Stimulated activated CD4-positive, alpha-beta T cell treated with anti-CD3 and anti-CD28 coated beads, Interleukin-4, amount 100 ng/mL, for 4 hours (primary cell): ENCODE measurements at regions not wholly inside any gene's neighbourhood (a gene's known extent, or its start where the extent isn't known, plus 50 kb on each side); places are given as distances from the start of the nearest gene placed in this dataset.

Experiments used
- DNase-seq, 2 experiments: peaks; one replicate each; pipeline ENCODE4 v3.0.0-alpha.2; 2020

DNA sequence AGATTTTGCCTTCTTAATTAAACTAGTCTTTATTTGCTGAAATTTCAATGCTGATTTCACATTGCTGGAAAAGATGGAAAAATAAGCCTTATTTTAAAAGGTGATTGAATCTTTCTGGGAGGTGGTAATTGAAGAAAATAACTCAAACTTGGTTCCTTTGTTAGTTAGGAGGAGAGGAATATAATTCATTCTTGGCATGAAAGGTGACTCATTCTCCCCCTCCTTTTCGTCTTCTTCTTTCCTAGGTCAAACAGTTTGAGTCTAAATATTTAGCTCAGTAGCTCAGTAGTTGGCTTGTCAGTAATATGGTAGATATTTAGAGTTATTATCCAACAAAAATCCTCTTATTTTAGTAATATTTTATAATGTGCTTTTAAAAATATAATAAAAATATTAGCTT lies 353.9 kb upstream of the MEF2C start:
- no peak for DNase-seq

DNA sequence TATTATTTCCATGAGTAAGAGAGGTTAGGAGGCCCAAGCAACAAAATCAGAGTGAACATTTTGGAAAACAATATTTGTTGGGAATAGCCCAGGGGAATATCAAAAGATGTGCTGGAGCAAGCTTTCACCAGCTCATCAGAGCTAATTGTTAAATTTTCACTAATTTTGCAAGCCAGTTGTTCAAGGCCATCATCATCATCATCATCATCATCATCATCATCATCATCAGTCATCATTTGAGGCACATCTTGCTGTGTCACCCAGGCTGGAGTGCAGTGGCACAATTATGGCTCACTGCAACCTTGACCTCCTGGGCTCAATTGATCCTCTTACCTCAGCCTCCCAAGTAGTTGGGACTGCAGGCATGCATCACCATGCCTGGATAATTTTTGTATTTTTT lies 350.5 kb upstream of the MEF2C start:
- DNase-seq = no peak

DNA sequence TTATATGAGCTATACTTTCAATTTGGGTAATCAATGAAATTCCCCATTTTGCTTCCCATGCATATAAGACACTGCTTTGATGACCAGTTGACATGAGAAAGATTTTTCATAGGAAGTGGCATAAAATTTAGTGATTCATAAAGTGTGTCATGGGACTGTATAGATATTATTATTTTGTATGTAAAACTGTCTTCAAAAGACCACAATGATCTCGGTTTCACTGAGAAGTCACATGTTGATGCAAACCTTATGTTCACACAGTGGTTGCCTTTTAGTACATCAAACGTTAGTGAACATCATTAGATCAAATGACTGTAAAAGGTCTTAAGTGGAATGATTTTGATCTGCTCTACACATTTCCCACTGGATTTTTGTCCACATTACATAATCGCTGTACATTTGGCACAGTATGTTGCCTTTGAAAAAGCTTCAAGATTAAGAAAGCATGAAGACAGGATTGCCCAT lies 349.2 kb upstream of the MEF2C start:
- no peak for DNase-seq

DNA sequence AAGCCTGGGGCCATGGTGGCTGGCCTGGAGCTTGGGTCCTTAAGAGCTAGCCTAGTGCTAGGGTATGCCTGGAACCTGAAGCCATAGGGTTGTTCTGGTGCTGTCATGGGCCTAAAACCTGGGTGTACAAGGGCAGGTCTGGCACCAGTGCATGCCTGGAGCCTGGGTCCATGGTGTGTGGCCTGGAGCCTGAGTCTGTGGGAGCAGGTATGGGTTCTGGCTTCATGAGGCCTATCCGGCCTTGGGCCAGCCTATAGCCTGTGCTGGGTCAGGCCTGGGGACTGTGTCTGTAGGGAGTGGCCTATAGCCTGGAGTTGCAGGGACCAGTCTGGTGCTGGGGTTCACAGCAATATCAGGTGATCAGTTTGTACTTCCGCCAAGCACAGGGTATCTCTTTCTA lies 347.2 kb upstream of the MEF2C start:
- no peak for DNase-seq

DNA sequence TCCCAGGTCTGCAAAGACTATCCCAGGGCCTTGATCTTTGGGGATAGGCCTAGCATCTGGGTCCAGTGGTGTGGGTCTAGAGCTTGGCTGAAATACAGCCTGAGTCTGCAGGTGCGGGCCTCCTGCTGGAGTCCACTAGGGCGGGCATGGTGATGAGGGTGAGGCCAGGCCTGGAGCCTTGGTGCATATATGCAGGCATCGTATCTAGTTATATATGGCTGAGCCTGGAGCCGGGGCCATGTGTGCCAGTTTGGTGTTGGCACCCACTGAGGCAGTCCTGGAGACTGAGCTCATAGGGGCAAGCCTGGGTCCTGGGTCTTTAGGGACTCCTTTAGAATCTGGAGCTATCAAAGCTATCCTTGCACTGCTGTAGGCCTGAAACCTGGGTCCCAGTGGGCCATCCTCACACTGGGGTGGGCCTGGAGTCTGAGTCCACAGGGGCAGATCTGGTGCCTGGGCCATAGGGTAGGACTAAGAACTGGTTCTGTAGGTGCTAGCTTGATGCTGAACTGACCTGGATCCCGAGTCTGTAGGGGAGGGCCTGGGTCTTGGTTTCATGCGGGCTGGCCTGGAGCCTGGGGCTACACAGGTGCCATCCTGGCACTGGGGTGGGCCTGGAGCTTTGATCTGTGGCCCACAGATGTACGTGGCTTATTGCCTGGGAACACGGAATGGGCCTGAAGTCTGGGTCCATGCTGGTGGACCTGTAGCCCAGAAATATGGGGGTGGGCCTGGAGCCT lies 346.5 kb upstream of the MEF2C start:
- DNase-seq = no peak

DNA sequence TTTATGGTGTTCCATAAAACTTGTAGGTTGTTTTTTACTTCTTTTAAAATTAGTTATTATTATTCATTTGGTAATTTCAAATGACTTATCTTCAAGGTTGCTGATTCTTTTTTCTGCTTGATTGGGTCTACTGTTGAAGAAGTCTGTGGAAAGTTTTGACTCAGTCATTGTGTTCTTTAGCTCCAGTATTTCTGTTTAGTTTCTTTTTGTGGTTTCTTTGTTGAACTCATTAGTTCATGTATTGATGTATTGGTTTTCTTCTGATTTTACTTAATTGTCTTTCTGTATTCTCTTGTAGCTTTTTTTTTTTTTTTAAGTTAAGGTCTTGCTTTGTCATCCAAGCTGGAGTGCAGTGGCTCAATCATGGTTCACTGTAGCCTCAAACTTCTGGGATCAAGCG lies 345.4 kb upstream of the MEF2C start:
- no peak for DNase-seq

DNA sequence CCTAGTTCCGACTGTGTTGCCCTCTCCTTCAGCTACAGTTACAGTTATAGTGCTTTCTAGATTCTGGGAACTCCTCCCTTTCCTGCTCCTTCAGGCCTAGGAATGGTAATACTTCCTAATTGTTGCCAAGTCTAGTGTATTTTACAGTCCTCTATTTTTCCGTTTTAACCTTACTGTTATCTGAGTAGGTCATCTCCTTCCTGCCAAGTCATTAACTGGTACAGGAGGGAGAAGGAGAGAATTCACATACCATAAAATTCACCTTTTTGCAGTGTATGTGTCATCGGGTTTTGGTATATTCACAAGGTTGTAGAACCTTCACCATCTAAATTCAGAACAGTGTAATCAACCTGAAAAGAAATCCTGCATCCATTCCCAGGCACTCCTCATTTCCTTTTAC lies 335.4 kb upstream of the MEF2C start:
- no peak for DNase-seq

DNA sequence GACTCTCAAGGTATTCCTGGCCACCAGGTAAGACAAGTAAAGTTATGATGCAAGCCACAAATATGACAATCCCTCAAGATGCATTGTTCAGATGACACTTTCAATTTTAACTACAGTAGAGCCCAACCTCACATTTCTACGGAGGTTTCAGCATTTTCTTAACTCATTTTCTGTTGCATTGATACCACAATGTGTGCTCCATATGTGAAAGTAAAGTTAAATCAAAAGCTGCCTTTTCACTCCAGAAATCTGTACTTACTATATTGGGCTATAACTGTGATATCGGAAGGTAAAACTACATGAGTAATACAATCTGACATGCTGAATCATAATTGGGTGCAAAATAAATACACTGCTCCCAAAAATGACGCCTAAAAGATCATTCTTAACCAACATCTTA lies 333.6 kb upstream of the MEF2C start:
- DNase-seq = no peak

DNA sequence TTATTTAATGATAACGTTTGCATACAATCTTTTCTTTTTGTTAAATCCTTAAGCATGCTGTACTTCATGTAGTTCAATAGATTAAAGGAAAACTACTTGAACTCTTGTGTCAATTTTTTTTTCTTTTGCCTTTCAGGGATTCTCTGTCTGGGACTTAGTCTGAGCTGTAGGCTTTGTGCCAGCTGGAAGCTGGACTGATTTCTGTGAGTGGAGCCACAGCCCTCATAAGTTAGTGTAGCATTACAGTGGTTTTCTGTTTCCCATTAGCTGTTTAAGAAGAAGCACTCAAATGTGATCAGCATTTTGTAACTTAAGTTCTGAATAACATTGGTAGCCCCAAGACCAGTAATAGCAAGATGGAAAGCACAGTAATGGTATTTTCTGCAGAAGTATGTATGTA lies 330.6 kb upstream of the MEF2C start:
- no peak for DNase-seq

DNA sequence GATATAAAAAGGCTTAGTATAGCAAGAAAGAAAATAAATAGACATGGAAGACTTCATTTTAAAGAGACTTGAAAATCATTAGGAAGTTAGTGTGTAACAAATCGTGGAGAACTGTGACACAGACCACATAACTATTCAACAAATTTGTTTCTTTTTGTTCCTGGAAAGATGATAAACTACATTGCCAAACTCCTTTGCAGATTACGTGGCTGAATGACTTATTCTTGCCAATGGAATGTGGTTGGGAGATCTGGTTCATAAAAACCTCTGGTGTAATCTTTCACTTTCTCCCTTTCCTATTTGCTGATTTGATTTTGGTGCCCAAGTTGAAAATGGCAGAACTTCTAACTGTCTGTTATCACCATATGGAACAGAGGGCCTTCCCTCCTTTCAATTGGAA lies 328.9 kb upstream of the MEF2C start:
- no peak for DNase-seq

DNA sequence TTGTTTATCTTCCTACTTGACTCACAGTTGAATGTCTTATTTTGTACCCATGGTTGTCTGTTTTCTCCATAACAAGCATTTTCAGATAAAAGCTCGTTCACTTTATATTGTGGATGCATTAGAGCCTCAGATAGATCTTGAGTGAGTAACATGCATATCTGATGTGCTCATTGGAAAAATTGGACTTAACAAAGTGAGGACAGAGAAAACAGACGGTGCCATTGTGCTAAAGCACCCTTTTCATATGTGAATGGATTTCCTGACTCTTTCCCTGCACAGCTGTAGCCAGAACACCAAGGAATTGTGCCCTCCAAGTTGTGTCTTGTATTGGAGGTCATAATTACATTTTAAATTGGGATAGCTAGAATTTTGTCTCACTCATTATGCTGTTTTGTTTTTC lies 325.8 kb upstream of the MEF2C start:
- DNase-seq = no peak

DNA sequence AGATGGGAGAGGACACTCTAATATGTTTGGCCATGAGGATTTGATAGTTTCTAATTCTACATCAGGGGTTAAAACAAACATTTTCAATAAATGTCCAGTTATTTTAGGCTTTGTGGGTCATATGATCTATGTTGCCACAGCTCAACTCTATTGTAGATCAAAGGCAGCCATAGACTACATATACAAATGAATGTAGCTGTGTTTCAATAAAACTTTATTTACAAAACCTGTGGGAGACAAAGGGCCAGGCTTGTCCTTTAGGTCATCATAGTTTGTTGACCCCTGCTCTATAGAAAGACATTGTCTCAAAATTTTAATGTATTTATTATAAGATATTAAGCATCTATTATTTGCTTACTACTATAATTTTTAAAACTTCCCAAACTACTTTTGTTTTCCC lies 325.4 kb upstream of the MEF2C start:
- DNase-seq = no peak

DNA sequence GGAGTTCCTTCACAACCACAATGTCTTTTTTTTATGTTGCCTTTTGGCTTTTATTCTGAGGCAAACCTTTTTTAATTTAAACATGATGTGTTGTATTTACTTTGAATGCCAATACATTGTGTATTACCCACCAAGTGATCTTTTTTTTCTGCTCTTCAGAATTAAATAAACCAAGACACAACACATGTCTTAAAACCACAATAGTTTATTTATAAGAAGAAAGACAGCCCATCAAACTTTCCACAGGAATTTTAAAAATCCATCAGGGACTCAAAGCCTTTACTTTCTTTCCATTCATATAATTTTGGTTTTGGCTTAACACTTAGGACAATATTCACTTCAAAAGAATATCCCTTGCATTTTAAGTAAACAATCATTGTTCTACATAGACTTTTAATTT lies 321.8 kb upstream of the MEF2C start:
- DNase-seq = no peak

DNA sequence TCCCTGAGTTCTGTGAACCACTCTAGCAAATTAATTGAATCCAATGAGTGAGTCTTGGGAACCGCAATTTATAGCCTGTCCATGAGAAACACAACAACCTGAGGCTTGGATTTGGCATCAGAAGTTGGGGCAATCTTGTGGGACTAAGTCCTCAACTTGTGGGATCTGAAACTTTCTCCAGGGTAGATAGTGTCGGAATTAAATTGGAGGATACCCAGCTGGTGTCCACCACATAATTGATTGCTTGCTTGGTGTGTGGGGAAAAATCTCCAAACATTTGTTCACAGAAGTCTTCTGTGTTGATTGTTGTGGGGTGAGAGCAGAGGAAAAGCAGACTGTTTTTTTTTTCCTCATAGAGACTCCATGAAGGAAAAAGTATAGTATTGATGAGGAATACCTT lies 320.6 kb upstream of the MEF2C start:
- DNase-seq = no peak

DNA sequence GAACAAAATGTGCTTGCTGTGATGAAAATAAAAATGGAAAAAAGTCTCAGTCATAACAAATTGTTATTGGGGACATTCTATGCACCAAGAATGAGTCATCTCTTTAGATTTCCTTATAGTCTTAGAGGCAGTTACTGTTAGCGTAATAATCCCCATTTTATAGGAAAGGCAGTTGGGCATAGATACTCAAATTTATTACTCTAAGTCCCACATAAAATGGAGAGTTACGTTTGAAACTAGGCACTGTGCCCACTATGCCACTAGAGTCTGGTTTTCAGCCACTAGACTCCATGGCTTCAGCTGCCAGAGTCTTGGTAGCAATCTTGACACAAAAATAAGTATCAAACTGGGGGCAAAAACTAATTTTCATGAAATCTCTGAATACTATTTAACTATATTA lies 317.9 kb upstream of the MEF2C start:
- no peak for DNase-seq

DNA sequence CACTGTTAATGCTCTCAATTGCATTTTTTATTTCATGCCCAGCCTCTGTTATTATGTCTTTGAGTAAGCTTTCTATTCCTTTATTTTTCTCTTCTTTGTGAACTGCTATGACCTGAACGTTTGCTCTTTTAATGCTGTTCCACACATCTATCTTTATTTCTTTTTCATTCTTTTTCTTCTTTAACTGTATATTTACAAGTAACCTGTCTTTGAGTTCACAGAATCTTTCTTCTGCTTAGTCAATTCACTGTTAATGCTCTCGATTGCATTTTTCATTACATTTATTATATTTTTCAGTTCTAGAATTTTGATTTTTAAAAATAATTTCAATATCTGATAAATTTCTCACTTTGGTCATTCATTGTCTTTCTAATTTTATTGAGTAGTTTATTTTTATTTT lies 316.3 kb upstream of the MEF2C start:
- DNase-seq = no peak

DNA sequence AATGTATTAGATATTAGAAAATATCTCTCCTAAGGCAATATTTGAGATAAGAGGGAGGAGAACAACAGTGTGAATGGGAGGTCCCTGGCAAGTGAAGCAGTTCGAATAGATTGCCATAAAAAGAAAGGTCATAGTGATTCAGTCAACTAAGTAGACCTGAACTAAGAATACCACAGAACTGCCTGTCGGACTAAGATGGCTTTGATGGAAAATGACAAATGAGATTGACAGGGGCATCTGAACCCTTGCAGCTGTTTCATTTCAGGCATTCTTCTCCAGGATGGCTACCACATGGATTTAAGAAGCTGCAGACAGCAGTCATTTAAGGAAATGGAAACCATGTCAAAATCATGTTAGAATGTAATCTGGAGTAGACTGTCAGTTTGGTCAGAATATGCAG lies 308.4 kb upstream of the MEF2C start:
- DNase-seq = no peak

DNA sequence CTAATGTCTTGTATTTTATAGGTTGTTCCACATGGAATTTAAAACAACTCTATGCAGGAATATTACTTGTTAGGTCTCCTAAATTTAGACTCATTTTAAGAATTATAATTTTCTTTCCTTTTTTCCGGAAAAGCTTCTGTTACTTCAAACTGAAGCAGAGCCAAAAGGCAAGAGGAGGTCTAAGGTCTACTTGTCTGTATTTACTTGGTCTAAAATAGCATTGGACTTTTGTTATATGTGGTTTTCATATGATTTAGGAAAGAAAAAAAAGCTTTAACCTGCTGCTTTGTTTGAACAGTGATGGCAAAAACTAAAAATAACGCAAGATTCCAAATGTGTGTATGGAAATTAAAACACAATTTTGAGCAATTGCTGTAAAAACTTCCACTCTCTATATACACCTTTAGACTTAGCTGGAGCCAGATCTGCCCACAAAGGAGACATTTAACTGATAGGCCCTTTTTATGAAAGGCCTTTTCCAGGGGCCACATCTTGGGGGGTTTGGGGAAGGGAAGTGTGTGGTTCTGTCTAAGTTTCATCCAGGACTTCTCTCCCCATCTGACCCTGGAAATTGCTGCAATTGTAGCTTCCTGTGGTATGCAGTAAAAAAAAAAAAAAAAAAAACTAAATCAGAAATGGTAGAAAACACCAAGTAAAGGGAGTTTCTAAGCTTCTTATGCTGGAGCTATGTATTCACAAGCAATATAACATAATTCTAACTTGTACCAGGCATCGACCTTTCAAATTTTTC lies 307.7 kb upstream of the MEF2C start:
- no peak for DNase-seq

DNA sequence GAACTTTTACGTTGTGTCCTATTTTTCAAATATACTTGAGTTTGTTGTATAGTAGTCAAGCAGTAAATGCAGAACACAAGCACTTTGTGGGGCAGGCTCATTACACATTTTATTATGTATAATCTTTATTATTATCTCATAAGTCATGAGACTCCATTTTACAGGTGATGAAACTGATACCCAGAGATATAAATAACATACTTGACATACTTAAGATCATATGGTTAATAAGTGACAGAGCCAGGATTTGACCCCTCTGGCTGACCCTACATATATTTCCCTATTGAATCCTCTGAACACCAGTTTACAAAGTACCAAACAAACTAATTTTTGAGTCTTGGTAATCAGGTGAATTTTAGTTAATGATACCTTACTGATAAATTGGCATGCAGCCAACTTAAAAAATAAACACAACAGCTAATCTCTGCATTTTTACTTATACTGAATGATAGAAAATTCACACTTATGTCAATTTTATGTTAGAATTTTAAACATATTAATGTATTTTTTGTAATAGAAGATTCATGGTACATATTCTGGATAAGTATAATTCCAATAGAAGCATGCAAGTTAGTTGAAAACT lies 305.0 kb upstream of the MEF2C start:
- DNase-seq = no peak

DNA sequence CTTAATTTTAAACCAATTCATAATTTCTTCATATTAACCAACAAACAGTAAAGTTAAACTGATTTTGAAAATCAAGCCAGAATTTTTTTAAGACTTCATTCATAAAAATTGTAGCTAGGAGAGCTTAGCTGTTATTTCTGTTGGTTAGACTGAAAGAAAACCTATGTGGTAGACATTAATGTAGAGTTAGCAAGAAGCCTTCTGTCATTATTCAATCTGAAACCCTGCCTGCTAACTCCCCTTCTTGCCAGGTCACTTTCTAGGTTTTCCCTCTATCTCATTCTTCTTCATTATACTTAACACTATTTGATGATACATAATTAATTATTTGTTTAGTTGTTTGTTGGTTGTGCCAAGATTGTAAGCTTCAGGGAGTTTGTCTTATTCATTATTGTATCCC lies 304.3 kb upstream of the MEF2C start:
- no peak for DNase-seq

DNA sequence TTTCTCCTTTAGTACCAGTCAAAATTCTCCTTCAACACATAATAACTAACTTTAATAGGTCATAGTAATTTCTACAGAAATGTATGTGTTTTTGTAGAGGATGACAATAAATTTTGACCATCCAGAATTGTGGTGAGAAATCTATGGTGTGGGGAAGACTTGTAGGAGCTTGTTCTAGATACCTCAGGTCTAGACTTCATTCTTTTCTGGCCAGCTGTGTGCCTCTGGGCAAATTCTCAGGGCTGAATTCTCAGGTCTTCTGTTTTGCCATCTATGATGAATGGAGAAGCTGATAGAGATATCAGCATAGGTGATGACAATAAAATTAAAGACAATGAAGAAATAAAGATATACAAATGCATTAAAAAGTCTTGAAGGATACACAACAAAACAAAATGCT lies 298.6 kb upstream of the MEF2C start:
- no peak for DNase-seq

DNA sequence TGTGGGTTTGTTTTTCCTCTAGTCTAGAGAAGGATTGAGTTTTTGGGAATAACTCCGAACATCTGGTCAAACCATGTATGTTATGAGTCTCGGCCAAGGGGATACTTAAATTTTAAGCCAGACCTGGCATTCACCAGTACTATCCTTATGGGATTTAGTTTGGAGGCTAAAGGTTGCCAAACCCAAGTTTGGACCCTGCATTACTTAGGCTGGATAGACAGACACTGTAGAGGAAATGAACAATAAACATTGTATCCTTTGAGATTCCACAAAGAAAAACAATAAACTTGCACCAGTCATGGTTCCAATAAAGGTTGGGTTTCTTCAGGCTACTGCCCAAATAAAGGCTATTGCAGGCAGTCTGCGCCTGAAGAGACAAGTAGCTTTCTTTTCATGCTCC lies 296.7 kb upstream of the MEF2C start:
- no peak for DNase-seq

DNA sequence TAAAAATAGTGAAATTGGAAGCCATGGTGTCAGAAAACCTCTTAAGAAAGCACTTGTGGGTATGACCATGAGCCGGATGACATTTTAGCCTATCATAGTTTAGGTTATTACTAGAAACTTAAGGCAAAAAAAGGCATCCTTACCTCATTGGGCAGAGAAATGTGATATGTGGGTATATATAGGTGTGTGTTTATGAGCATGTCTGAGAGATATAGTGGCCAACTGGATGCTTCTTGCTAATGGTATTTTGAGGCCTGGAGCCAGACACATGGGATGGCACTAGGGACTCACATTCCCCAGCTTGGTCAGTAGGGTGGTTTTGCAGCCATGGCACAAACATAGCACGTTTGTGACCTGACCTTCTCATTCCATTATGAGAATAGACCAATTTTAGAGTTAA lies 295.6 kb upstream of the MEF2C start:
- no peak for DNase-seq

DNA sequence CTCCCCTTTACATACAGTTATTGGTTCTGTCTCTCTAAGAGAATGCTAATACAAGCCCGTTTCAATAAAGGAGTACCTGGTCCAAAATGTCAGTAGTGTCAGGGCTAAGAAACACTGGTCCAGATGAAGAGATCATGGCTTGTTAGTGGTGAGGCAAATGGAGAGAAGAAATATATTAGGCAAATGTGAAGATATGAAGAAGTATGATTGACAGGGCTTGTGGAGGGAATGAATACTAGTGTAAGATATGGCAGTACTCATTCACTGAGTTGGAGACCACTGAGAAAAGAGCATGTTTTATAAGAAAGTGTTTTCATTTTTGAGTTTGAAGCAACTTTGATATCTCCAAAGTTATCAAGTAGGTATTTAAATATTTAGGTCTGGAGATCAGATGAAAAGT lies 290.5 kb upstream of the MEF2C start:
- no peak for DNase-seq

DNA sequence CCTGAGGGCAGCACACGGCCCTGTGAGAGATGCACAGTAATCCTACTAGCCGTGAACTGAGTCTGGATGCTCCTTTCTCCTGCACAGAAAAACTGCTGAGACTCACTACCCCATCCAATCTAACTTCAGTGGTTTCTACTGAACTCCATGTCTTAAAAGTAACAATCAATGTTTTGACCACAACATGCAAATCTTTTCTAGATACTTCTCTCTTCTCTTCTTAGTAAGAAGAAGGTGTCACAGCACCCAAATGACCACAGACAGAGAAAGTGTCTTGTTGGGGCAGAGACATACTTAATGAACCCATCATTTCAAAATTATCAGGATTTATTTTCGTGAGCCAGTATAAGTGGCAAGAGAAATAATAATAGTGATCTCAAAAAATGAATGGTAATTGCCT lies 285.8 kb upstream of the MEF2C start:
- DNase-seq = no peak
